H1 (cell line): ENCODE measurements at regions not wholly inside any gene's neighbourhood (a gene's known extent, or its start where the extent isn't known, plus 50 kb on each side); places are given as distances from the start of the nearest gene placed in this dataset.

ENCODE experiments used
- BRCA1 ChIP-seq: IDR thresholded peaks from 2 replicates; pipeline ENCODE4 v1.6.1; 2012; ENCODE audit warnings: low read depth, low read length, improper control_type of control experiment
- CBX5 ChIP-seq: fragments of 300-800, 300-1000 bp; sonication (generic); IDR thresholded peaks from 2 replicates; pipeline ENCODE4 v1.7.1; 2016; ENCODE audit warnings: antibody characterized with exemption, low read length, low read depth
- CEBPB ChIP-seq: IDR thresholded peaks from 2 replicates; pipeline ENCODE4 v1.6.1; 2012; ENCODE audit warnings: low read depth, low read length
- CHD7 ChIP-seq: fragments of 300-600 bp; sonication (generic); IDR thresholded peaks from 2 replicates; pipeline ENCODE4 v1.7.1; 2012; ENCODE audit warnings: low read length, moderate library complexity, mild to moderate bottlenecking, inconsistent platforms; ENCODE audit not compliant: insufficient replicate concordance
- KDM5A ChIP-seq: fragments of 200-600 bp; IDR thresholded peaks from 2 replicates; pipeline ENCODE4 v1.7.1; 2012; ENCODE audit warnings: mild to moderate bottlenecking, low read length, inconsistent platforms, mixed read lengths
- RNF2 ChIP-seq: fragments of 200-900, 300-1000 bp; sonication (generic); IDR thresholded peaks from 2 replicates; pipeline ENCODE4 v1.7.1; 2016; ENCODE audit warnings: borderline replicate concordance, low read depth, mild to moderate bottlenecking, antibody characterized with exemption, low read length; ENCODE audit not compliant: poor library complexity, severe bottlenecking; ENCODE audit errors: missing control alignments
- SRF ChIP-seq: IDR thresholded peaks from 2 replicates; pipeline ENCODE4 v1.6.1; 2011; ENCODE audit warnings: mild to moderate bottlenecking, low read depth, low read length, moderate library complexity
- TF ChIP-seq, protein P1 (sequence below): IDR thresholded peaks from 2 replicates; pipeline ENCODE4 v1.6.1; 2011; ENCODE audit warnings: low read length, improper control_type of control experiment

DNA sequence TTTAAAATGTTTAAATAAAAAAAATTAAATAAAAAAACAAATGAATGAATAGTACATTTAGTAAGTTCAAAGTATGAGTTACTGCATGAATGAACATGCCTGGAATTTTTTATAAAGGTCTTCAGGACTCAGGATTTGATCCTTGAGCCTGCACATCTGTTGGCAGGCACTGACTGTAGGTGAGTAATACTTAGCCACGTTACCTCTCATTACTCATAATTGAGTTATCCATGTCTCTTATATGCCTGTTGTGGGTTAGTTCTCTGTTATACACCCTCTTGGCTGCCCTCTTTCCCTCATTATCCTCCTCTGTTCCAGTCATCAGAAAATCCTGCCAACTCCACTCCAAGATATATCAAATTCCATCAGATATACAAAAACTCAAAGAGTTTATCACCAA is 276.0 kb downstream of the FBXW7 start (continued):
- TF ChIP-seq CHD7 = no peak
- TF ChIP-seq KDM5A = no peak
- TF ChIP-seq, protein P1, sequence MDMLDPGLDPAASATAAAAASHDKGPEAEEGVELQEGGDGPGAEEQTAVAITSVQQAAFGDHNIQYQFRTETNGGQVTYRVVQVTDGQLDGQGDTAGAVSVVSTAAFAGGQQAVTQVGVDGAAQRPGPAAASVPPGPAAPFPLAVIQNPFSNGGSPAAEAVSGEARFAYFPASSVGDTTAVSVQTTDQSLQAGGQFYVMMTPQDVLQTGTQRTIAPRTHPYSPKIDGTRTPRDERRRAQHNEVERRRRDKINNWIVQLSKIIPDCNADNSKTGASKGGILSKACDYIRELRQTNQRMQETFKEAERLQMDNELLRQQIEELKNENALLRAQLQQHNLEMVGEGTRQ = no peak
- TF ChIP-seq BRCA1 = no peak
- no peak for TF ChIP-seq RNF2
- no peak for TF ChIP-seq CBX5
- no peak for TF ChIP-seq SRF
- TF ChIP-seq CEBPB = no peak
